GM12864 (cell line): ENCODE measurements at regions not wholly inside any gene's neighbourhood (a gene's known extent, or its start where the extent isn't known, plus 50 kb on each side); places are given as distances from the start of the nearest gene placed in this dataset.

ENCODE experiments used
- DNase-seq: peaks from one replicate; pipeline ENCODE4 v3.0.0-alpha.2; 2011; ENCODE audit warnings: low read depth
- H3K4me3 ChIP-seq: 2 replicates; pipeline ENCODE4 v1.5.1; 2011; ENCODE audit warnings: mild to moderate bottlenecking, low read depth, low read length, control low read depth
- TF ChIP-seq, protein P1 (sequence below): IDR thresholded peaks from 2 replicates; pipeline ENCODE4 v1.5.1; 2011; ENCODE audit warnings: low read depth, mild to moderate bottlenecking, moderate library complexity, low read length, control low read depth, inconsistent platforms; ENCODE audit errors: missing control alignments

DNA sequence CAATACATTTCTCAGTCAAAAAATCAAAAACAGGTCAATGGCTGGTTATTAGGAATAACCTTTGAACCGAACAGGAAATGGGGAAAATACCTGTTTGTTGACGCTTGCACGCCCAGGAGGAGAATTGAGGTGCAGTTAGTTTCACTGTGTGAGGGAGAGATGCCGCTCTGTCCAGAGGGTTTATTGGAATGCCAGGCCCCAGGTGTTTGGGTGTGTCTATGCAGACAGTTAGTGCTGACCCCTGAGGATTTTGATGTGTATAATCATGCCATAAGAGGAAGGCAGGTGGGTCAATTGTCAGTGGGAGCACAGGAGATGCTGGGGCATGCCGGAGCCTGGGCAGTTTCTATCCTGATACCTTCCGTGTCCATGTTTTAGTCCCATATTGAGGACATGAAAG is 100.8 kb upstream of the DIO3 start:
- no peak overlapping the region for H3K4me3 ChIP-seq
- TF ChIP-seq, protein P1, sequence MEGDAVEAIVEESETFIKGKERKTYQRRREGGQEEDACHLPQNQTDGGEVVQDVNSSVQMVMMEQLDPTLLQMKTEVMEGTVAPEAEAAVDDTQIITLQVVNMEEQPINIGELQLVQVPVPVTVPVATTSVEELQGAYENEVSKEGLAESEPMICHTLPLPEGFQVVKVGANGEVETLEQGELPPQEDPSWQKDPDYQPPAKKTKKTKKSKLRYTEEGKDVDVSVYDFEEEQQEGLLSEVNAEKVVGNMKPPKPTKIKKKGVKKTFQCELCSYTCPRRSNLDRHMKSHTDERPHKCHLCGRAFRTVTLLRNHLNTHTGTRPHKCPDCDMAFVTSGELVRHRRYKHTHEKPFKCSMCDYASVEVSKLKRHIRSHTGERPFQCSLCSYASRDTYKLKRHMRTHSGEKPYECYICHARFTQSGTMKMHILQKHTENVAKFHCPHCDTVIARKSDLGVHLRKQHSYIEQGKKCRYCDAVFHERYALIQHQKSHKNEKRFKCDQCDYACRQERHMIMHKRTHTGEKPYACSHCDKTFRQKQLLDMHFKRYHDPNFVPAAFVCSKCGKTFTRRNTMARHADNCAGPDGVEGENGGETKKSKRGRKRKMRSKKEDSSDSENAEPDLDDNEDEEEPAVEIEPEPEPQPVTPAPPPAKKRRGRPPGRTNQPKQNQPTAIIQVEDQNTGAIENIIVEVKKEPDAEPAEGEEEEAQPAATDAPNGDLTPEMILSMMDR, result no peak
- DNase-seq, result no peak

DNA sequence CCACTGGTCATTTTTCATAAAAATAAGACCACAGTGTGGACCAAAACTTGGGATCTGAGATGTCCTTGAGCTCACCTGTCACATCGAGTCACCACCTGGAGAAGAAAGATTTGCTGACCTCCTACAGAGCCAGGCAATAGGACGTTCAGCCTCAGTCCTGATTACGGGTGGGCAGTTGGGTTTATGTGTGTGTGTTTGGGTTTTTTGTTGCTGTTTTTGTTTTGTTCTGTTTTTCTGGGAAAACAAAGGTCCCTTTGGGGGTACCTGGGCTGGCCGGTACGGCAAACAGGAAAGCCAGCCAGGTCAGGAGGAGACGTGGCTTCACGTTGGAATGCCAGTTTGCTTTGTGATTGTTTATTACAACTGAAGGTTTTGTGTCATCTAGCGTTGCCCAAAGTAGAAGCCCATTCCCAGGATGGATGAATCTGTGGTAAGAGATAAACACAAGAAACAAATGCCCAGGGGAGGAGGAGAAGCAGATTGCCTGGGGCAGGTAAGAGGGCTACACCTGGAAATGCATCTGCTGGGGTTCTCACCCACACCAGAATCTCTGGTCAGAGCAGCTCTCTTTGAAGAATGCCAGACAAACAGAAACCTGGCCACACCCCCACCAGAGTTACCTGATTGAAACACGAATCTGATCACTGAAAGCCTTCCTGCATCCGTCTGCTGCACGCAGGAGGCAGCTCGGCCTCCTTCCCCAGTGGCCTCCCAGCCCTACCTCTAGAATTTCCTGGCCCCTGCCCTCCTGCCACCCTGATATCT is 100.1 kb upstream of the DIO3 start:
- H3K4me3 ChIP-seq, result no peak overlapping the region
- TF ChIP-seq, protein P1, result no peak
- no peak for DNase-seq

DNA sequence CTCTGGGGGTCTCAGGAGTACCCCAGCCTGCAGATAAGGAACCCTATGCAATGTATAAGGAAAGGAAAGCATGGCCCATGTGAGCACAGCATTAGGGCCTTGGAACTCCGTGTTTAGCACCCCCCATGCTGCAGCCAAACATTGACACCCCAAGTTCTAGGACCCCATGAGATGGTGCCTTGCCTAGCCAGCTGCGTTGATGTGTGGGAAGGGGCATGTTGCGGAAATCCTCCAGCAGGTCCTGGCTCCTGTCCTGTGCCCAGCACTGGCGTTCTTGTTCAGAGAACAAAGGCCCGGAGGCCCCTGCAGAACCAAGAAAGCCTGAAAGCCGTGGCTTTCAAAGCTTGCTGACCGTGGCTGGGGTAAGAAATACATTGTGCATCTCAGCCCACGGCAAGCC is 99.4 kb upstream of the DIO3 start:
- H3K4me3 ChIP-seq, result no peak overlapping the region
- no peak for DNase-seq
- TF ChIP-seq, protein P1, result no peak

DNA sequence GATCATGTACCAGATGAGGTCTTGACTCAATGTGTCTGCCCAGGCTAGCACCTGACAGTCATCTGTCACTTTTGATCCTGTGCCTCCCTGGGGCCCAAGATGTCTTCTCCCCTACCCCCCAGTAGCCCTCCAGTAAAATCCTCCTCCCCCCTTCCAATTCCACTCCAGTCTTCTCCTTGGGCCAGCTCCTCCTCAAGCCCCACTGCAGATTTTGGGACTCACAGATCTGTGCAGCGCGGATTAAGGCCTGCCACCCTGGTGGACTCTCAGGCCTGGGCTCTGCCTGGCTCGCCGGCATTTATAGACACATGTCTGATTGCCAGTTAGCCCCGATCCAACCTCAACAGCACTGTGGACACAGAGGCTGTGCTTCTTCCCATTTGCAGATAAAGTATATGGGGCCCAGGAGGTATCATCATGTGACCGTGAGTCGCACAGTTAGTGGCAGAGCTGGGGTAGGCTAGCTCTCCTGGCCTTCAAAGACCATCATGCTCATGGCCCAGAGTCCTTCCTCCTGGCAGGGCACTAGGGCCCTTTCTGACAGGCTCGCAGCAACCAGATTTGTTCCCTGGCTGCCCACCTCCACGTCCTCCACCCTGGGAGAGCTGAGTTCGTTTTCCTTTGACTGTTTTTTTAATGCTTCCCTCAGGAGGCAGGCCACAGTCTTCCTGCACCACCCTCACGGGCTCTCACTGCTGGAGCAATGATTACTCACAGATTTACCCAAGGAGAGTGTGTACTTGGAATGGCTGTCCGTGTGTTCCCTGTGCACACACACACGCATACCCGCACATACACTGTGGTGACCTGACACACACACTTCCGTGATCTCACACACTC is 98.3 kb upstream of the DIO3 start:
- TF ChIP-seq, protein P1, result no peak
- no peak for DNase-seq

DNA sequence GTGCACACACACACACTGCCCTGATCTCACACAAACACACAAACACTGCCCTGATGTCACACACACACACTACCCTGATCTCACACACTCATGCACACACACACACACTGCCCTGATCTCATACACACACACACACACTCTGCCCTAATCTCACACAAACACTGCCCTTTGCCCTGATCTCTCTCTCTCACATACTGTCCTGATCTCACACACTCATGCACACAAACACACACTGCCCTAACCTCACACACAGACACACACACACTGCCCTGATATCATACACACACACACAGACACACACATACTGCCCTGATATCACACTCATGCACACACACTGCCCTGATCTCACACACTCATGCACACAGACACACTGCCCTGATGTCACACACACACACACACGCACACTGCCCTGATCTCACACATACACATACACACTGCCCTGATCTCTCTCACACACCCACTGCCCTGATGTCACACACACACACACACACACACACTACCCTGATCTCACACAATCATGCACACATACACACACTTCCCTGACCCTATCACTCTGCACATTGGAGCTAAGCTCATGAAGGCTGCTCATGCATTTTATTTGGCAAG is 97.6 kb upstream of the DIO3 start:
- no peak overlapping the region for H3K4me3 ChIP-seq
- TF ChIP-seq, protein P1, result no peak
- DNase-seq, result no peak

More for the DNA sequence above, 98.3 kb upstream of the DIO3 start:
- H3K4me3 ChIP-seq, result no peak overlapping the region

DNA sequence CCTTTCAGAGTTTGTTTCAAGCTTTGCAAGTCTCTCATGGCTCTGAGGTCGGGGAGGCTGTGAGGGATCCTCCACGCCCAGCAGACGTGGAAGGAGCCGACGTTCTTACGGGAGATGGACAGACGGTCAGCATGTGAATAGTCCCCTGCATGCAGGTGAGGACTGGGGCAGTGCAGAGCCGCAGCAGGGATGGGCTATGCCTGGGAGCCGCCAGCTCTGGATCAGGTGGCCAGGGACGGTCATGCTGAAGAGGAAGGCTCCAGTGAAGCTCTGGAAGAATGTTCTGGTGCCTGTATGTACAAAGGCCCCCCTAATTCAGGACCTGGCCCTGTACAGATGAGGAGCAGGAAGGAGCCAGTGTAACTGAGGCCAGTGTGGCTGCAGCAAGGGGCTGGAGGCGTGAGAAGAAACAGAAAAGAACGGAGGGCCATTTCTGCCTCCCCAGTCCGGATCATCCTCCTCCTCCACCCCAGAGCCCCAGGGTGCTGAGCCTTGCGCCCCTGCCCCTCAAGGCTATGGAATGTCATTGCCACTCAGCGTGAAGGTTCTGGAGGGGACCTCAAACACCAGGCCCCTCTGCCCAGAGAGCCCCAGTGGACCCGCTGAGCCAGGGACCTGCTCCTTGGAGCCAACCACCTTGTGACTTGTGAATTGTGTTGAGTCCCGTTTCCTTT is 96.8 kb upstream of the DIO3 start:
- no peak overlapping the region for H3K4me3 ChIP-seq
- TF ChIP-seq, protein P1, result no peak
- no peak for DNase-seq
